ENCODE measurements at regions not wholly inside any gene's neighbourhood (a gene's known extent, or its start where the extent isn't known, plus 50 kb on each side); places are given as distances from the start of the nearest gene placed in this dataset.
A peak's percentile ranks its signal among the peaks of the same experiment; 100 is the strongest.
"Not testable (repeated sequence)": the region's sequence is repeated elsewhere in the genome, so short reads cannot be mapped to it uniquely, and the experiment has no call there.

- peaks cover 13 to 14% of the 10 kb centered on the region in 2 experiments for H3K4me1 Mint-ChIP-seq
- Histone ChIP-seq H3K23ac (ENCODE audit: insufficient read length, low read depth, low read length) (no peak overlapping the region), H3K4me2 (ENCODE audit: insufficient read depth, insufficient read length, low read length) (no peak overlapping the region), H2BK15ac (ENCODE audit: low read depth, low read length) (no peak overlapping the region), H3K79me1 (ENCODE audit: insufficient read depth, low read depth, low read length, poor library complexity, severe bottlenecking) (no peaks in the 10 kb centered on the region), H2BK12ac (ENCODE audit: insufficient read length, low read depth, low read length) (no peak overlapping the region), H3K4me1 (ENCODE audit: insufficient read depth, low read length) (no peaks in the 10 kb centered on the region), H3K18ac (ENCODE audit: insufficient read length, low read depth, low read length) (no peak overlapping the region), H3K9me3 (ENCODE audit: control insufficient read depth, low read depth, low read length) (no peaks in the 10 kb centered on the region), H2BK20ac (ENCODE audit: low read depth, low read length, poor library complexity, severe bottlenecking) (no peak overlapping the region), H3K79me2 (ENCODE audit: insufficient read depth, low read length) (no peaks in the 10 kb centered on the region), H3K27me3 (ENCODE audit: insufficient read depth, low read length) (no peaks in the 10 kb centered on the region), H4K5ac (ENCODE audit: insufficient read length, low read depth, low read length) (no peak overlapping the region), H3K56ac (ENCODE audit: insufficient read length, low read depth, low read length) (no peak overlapping the region), H3K4ac (ENCODE audit: low read depth, low read length) (no peak overlapping the region), H2BK5ac (ENCODE audit: insufficient read length, low read length) (no peak overlapping the region), H4K20me1 (ENCODE audit: control insufficient read depth, insufficient read depth, insufficient read length) (no peaks in the 10 kb centered on the region), H2BK120ac (ENCODE audit: low read depth, low read length, poor library complexity, severe bottlenecking) (no peak overlapping the region), H2AFZ (ENCODE audit: low read length) (no peak overlapping the region), H2AK5ac (ENCODE audit: insufficient read length, low read length) (no peak overlapping the region), H3K27ac (ENCODE audit: insufficient read length, low read depth, low read length) (no peak overlapping the region), H3T11ph (ENCODE audit: low read length) (no peak overlapping the region), H4K91ac (ENCODE audit: insufficient read length, low read depth, low read length) (no peak overlapping the region), H3K23me2 (ENCODE audit: insufficient read length, low read depth, low read length, poor library complexity, severe bottlenecking) (no peaks in the 10 kb centered on the region), H3K9ac (ENCODE audit: extremely low read depth, insufficient read length, low read length) (no peak overlapping the region), H3K14ac (ENCODE audit: insufficient read depth, low read length) (no peak overlapping the region), H4K8ac (replicated peaks; ENCODE audit: insufficient read length, low read depth, low read length) (no peak overlapping the region)
- H3K9me3 Mint-ChIP-seq: peaks cover 16 to 20% of the 10 kb centered on the region in 2 experiments
- H3K27ac Mint-ChIP-seq: no peak overlapping the region
- no CpG with 5 or more reads among the region's 2 CpGs for WGBS (ENCODE audit: extremely low coverage, insufficient read length, low lambda C conversion rate)
- peaks cover 3 to 7% (median 3%) of the 10 kb centered on the region in 3 experiments; a peak in 3 of 7 replicates for H3K36me3 Mint-ChIP-seq (ENCODE audit: insufficient read depth in 1 of 3, low read depth in 3 of 3)
- no peak for DNase-seq
- no peak for TF ChIP-seq CTCF (conservative IDR thresholded peaks at IDR 0.05)
- no peaks in the 10 kb centered on the region for H3K27me3 Mint-ChIP-seq (ENCODE audit: low read depth)
- H3K4me3 Mint-ChIP-seq: no peak overlapping the region
Measured at GRCh38 chr4:14419516-14419915, 582.8 kb upstream of the CPEB2 start.

GRCh38 chr4:14426297-14426696 lies 576.0 kb upstream of the CPEB2 start:
- not testable (repeated sequence) for DNase-seq; H2BK120ac ChIP-seq (ENCODE audit: low read depth, low read length, poor library complexity, severe bottlenecking); H3K9ac ChIP-seq (ENCODE audit: extremely low read depth, insufficient read length, low read length); H3K79me1 ChIP-seq (ENCODE audit: insufficient read depth, low read depth, low read length, poor library complexity, severe bottlenecking); H3K27me3 Mint-ChIP-seq (ENCODE audit: low read depth); H2BK12ac ChIP-seq (ENCODE audit: insufficient read length, low read depth, low read length); H2BK5ac ChIP-seq (ENCODE audit: insufficient read length, low read length); H3K56ac ChIP-seq (ENCODE audit: insufficient read length, low read depth, low read length); H3K4me2 ChIP-seq (ENCODE audit: insufficient read depth, insufficient read length, low read length); H3K79me2 ChIP-seq (ENCODE audit: insufficient read depth, low read length); H3K18ac ChIP-seq (ENCODE audit: insufficient read length, low read depth, low read length); H3K23ac ChIP-seq (ENCODE audit: insufficient read length, low read depth, low read length); H4K8ac ChIP-seq (replicated peaks; ENCODE audit: insufficient read length, low read depth, low read length); H3K4me1 Mint-ChIP-seq; H2AFZ ChIP-seq (ENCODE audit: low read length); H2BK15ac ChIP-seq (ENCODE audit: low read depth, low read length); H4K20me1 ChIP-seq (ENCODE audit: control insufficient read depth, insufficient read depth, insufficient read length); H4K91ac ChIP-seq (ENCODE audit: insufficient read length, low read depth, low read length); H3K4ac ChIP-seq (ENCODE audit: low read depth, low read length); H4K5ac ChIP-seq (ENCODE audit: insufficient read length, low read depth, low read length); H2BK20ac ChIP-seq (ENCODE audit: low read depth, low read length, poor library complexity, severe bottlenecking); H3K4me3 Mint-ChIP-seq; H3K14ac ChIP-seq (ENCODE audit: insufficient read depth, low read length); H3K4me1 ChIP-seq (ENCODE audit: insufficient read depth, low read length); H3K27ac ChIP-seq (ENCODE audit: insufficient read length, low read depth, low read length); H3T11ph ChIP-seq (ENCODE audit: low read length); H3K27me3 ChIP-seq (ENCODE audit: insufficient read depth, low read length); H3K9me3 ChIP-seq (ENCODE audit: control insufficient read depth, low read depth, low read length); H3K23me2 ChIP-seq (ENCODE audit: insufficient read length, low read depth, low read length, poor library complexity, severe bottlenecking); H2AK5ac ChIP-seq (ENCODE audit: insufficient read length, low read length)
- WGBS (ENCODE audit: extremely low coverage, insufficient read length, low lambda C conversion rate): no CpG with 5 or more reads among the region's 15 CpGs
- Mint-ChIP-seq H3K27ac (peak overlapping the region in 1 of 3 experiments; percentile 27; a peak in 1 of 7 replicates), H3K36me3 (ENCODE audit: insufficient read depth in 1 of 3, low read depth in 3 of 3) (peaks cover 11 to 37% (median 24%) of the 10 kb centered on the region in 3 experiments), H3K9me3 (peaks cover 44 to 47% of the 10 kb centered on the region in 2 experiments)

All from H9 (cell line).